Stomach (tissue), 4 donors: ENCODE measurements at regions not wholly inside any gene's neighbourhood (a gene's known extent, or its start where the extent isn't known, plus 50 kb on each side); places are given as distances from the start of the nearest gene placed in this dataset.

Source experiments
- CTCF ChIP-seq, 7 experiments: fragments of 450-650 bp in 4 of 7; fragments of 200-600 bp in 3 of 7; sonication (generic) in 3 of 7; IDR thresholded peaks; one replicate each; pipeline ENCODE4 v1.5.1; 2016 to 2019; ENCODE audit warnings: antibody characterized with exemption in 7 of 7, control low read depth in 2 of 7, mild to moderate bottlenecking in 1 of 7
- EP300 ChIP-seq: sonication (generic); formaldehyde crosslinking; IDR thresholded peaks from one replicate; pipeline ENCODE4 v1.6.1; 2017; ENCODE audit warnings: antibody characterized with exemption
- POLR2AphosphoS5 ChIP-seq, 3 donors: sonication (generic); formaldehyde crosslinking; IDR thresholded peaks; one replicate each; pipeline ENCODE4 v1.6.1; 2016; ENCODE audit warnings: antibody characterized with exemption in 3 of 3

GRCh38 chr6:163897669-163898068 lies 483.2 kb downstream of the QKI start:
- TF ChIP-seq CTCF (IDR thresholded peaks at IDR 0.05) (no peak), EP300 (no peak), POLR2AphosphoS5 (IDR thresholded peaks at IDR 0.05) (no peak)
